ENCODE measurements at regions not wholly inside any gene's neighbourhood (a gene's known extent, or its start where the extent isn't known, plus 50 kb on each side); places are given as distances from the start of the nearest gene placed in this dataset.

DNA sequence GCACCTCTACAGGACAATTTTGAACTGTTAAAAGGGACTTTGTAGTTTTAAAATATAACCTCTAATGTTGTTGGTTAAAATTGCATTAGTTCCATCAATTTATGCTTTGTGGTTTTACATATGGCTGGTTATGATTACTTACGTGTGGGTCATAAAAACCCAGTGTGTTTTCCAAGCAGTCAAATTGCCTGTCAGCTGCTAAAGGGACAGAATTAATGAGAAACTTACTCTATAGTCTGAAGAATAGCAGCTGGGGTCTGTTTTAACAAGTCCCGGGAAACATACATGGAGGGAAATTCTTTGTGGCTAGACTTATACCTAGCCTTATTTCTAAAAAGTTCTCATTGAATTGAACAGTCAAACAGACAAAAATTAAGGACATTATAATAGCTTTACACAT, 820.9 kb upstream of the ADGRL4 start:
- no peaks in the 10 kb centered on the region for H4K20me1 ChIP-seq (ENCODE audit: insufficient read depth)
- H3K36me3 ChIP-seq (ENCODE audit: insufficient read depth, low read length), result no peaks in the 10 kb centered on the region
- no peak overlapping the region for H3K4me2 ChIP-seq (ENCODE audit: low read length)
- H3K9ac ChIP-seq (ENCODE audit: low read length), result no peak overlapping the region
- H3K79me2 ChIP-seq (replicated peaks; ENCODE audit: insufficient read depth, low read length), result no peaks in the 10 kb centered on the region
- no peaks in the 10 kb centered on the region for H3K9me2 ChIP-seq (ENCODE audit: insufficient read depth, low read length)
- no peak overlapping the region for H3K4me3 ChIP-seq (ENCODE audit: low read length)
- no peaks in the 10 kb centered on the region for H3K9me3 ChIP-seq (ENCODE audit: low read length)
- no peaks in the 10 kb centered on the region for H3F3A ChIP-seq (ENCODE audit: insufficient read depth, low read length, poor library complexity, severe bottlenecking)
- TF ChIP-seq TAF1 (IDR thresholded peaks at IDR 0.05; ENCODE audit: low read depth) (no peak), RAD21 (conservative IDR thresholded peaks at IDR 0.05) (no peak), SMC3 (conservative IDR thresholded peaks at IDR 0.05; ENCODE audit: poor library complexity) (no peak), REST (IDR thresholded peaks at IDR 0.05; ENCODE audit: borderline replicate concordance) (no peak), MXI1 (conservative IDR thresholded peaks at IDR 0.05; ENCODE audit: poor library complexity, severe bottlenecking) (no peak), POLR2AphosphoS5 (IDR thresholded peaks at IDR 0.05) (no peak), EP300 (conservative IDR thresholded peaks at IDR 0.05; ENCODE audit: poor library complexity, severe bottlenecking) (no peak)
- H3K27me3 ChIP-seq (ENCODE audit: insufficient read depth, low read depth, low read length), result no peaks in the 10 kb centered on the region
- no peak overlapping the region for H2AFZ ChIP-seq (ENCODE audit: low read depth, low read length)
- no peak overlapping the region for H3K27ac ChIP-seq (ENCODE audit: low read length)

DNA sequence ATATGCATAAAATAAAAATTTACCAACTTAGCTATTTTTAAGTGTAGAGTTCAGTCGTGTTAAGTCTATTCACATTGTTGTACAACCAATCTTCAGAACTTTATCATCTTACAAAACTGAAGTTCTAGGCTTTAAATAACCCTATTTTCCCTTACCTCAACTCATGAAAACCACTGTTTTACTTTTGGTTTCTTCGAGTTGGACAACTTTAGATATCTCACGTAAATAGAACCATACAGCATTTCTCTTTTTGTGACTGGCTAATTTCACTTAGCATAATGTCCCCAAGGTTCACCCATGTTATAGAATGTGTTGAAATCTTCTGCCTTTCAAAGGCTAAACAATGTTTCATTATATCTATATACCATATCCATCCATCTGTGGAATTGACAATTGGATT, 819.0 kb upstream of the ADGRL4 start:
- no peak for TF ChIP-seq RAD21 (conservative IDR thresholded peaks at IDR 0.05)
- TF ChIP-seq SMC3 (conservative IDR thresholded peaks at IDR 0.05; ENCODE audit: poor library complexity), result no peak
- TF ChIP-seq EZH2 (IDR thresholded peaks at IDR 0.05; ENCODE audit: borderline replicate concordance, insufficient read depth, low read length, poor library complexity, severe bottlenecking), result no peak
- TF ChIP-seq, protein P1, sequence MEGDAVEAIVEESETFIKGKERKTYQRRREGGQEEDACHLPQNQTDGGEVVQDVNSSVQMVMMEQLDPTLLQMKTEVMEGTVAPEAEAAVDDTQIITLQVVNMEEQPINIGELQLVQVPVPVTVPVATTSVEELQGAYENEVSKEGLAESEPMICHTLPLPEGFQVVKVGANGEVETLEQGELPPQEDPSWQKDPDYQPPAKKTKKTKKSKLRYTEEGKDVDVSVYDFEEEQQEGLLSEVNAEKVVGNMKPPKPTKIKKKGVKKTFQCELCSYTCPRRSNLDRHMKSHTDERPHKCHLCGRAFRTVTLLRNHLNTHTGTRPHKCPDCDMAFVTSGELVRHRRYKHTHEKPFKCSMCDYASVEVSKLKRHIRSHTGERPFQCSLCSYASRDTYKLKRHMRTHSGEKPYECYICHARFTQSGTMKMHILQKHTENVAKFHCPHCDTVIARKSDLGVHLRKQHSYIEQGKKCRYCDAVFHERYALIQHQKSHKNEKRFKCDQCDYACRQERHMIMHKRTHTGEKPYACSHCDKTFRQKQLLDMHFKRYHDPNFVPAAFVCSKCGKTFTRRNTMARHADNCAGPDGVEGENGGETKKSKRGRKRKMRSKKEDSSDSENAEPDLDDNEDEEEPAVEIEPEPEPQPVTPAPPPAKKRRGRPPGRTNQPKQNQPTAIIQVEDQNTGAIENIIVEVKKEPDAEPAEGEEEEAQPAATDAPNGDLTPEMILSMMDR (IDR thresholded peaks at IDR 0.05; ENCODE audit: poor library complexity, severe bottlenecking), result no peak
- Histone ChIP-seq H3K27ac (ENCODE audit: low read length) (no peak overlapping the region), H3F3A (ENCODE audit: insufficient read depth, low read length, poor library complexity, severe bottlenecking) (no peaks in the 10 kb centered on the region), H3K9me2 (ENCODE audit: insufficient read depth, low read length) (no peaks in the 10 kb centered on the region), H3K79me2 (replicated peaks; ENCODE audit: insufficient read depth, low read length) (no peaks in the 10 kb centered on the region), H3K36me3 (ENCODE audit: insufficient read depth, low read length) (no peaks in the 10 kb centered on the region), H3K4me2 (ENCODE audit: low read length) (no peak overlapping the region), H2AFZ (ENCODE audit: low read depth, low read length) (no peak overlapping the region), H4K20me1 (ENCODE audit: insufficient read depth) (no peaks in the 10 kb centered on the region), H3K9me3 (ENCODE audit: low read length) (no peaks in the 10 kb centered on the region), H3K27me3 (ENCODE audit: insufficient read depth, low read depth, low read length) (no peaks in the 10 kb centered on the region), H3K9ac (ENCODE audit: low read length) (no peak overlapping the region), H3K4me3 (ENCODE audit: low read length) (no peak overlapping the region)

GRCh38 chr1:79822053-79822452, 815.5 kb upstream of the ADGRL4 start:
- no peak overlapping the region for H3K9ac ChIP-seq (ENCODE audit: low read length)
- no peak for TF ChIP-seq EP300 (conservative IDR thresholded peaks at IDR 0.05; ENCODE audit: poor library complexity, severe bottlenecking)
- TF ChIP-seq RAD21 (conservative IDR thresholded peaks at IDR 0.05), result no peak
- no peak for TF ChIP-seq SMC3 (conservative IDR thresholded peaks at IDR 0.05; ENCODE audit: poor library complexity)
- TF ChIP-seq, protein P1 (IDR thresholded peaks at IDR 0.05; ENCODE audit: poor library complexity, severe bottlenecking), result no peak
- TF ChIP-seq TAF1 (IDR thresholded peaks at IDR 0.05; ENCODE audit: low read depth), result no peak
- no peak for TF ChIP-seq MXI1 (conservative IDR thresholded peaks at IDR 0.05; ENCODE audit: poor library complexity, severe bottlenecking)
- no peak for TF ChIP-seq POLR2AphosphoS5 (IDR thresholded peaks at IDR 0.05)
- no peak for TF ChIP-seq REST (IDR thresholded peaks at IDR 0.05; ENCODE audit: borderline replicate concordance)
- TF ChIP-seq EZH2 (IDR thresholded peaks at IDR 0.05; ENCODE audit: borderline replicate concordance, insufficient read depth, low read length, poor library complexity, severe bottlenecking), result no peak
- H3K27ac ChIP-seq (ENCODE audit: low read length), result no peak overlapping the region
- no peaks in the 10 kb centered on the region for H3K36me3 ChIP-seq (ENCODE audit: insufficient read depth, low read length)
- no peaks in the 10 kb centered on the region for H4K20me1 ChIP-seq (ENCODE audit: insufficient read depth)
- H3F3A ChIP-seq (ENCODE audit: insufficient read depth, low read length, poor library complexity, severe bottlenecking), result no peaks in the 10 kb centered on the region
- no peaks in the 10 kb centered on the region for H3K27me3 ChIP-seq (ENCODE audit: insufficient read depth, low read depth, low read length)
- H3K79me2 ChIP-seq (replicated peaks; ENCODE audit: insufficient read depth, low read length), result no peaks in the 10 kb centered on the region
- no peaks in the 10 kb centered on the region for H3K9me3 ChIP-seq (ENCODE audit: low read length)
- no peak overlapping the region for H3K4me2 ChIP-seq (ENCODE audit: low read length)
- H3K9me2 ChIP-seq (ENCODE audit: insufficient read depth, low read length), result no peaks in the 10 kb centered on the region
- H3K4me3 ChIP-seq (ENCODE audit: low read length), result no peak overlapping the region
- H2AFZ ChIP-seq (ENCODE audit: low read depth, low read length), result no peak overlapping the region

Data from neural cell (in vitro differentiated cells).